GM21367 (cell line): ENCODE measurements at regions not wholly inside any gene's neighbourhood (a gene's known extent, or its start where the extent isn't known, plus 50 kb on each side); places are given as distances from the start of the nearest gene placed in this dataset.

ENCODE experiments used
- ATAC-seq: cut with Tn5 transposase; IDR thresholded peaks from one replicate; pipeline ENCODE4 v1.9.1; 2021; ENCODE audit not compliant: unreplicated experiment

DNA sequence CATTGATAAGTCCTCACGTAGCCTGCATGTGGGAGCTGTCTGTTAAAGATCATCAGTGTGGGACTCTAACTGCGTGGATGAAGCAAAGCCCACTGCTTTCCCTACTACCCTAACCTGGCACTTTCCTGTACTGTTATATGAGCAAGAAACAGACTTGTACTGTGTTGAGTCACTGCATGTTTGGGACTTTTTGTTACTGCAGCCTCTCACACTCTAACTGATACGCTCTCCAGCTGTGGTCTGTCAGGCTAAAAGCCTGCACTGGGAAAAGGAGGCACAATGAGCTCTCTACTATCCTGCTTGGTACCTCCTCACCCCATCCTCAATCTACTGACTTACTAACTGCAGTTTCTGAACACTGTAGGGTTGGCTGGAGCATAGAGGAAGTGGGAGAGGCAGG lies 93.7 kb upstream of the PLET1 start:
- ATAC-seq, result no peak

DNA sequence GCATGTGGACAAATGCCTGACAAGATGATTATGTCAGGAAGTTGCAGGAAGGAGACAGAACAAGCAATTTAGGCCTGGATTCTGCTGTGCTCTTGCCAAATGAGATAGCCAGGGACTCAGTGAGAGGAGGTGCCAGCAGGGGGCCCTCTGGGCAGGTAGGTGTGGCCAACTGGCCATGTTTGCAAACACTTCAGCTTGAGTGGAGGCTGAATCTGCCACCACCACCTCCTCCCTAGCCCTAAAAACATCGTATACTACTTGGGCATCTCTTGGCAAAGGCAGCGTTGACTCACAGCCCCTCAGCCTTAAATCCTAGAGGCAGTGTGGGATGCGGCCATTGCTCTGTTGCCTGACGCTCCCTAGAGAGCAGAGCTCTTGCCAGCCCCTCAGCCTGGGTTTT lies 95.1 kb upstream of the PLET1 start:
- ATAC-seq, result no peak

DNA sequence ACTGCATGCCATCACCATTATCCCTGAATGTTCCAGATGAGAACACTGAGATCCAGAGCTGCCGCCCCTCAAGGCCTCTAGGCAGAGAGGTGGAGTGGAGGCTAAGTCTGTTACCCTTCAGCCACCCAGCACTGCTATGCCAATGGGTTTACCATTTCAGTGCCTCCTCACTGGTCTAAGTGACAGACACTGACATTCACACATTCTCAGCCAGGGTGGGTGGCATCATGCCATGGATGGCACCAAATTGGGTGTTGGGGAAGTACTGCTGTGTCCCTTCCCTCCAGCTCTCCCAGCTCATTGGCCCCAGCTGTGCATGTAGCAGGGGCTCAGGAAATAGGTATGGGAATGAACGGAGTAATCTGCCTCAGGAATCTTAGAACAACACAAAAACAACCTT lies 96.8 kb upstream of the PLET1 start:
- no peak for ATAC-seq

GRCh38 chr11:112361396-112361795 lies 100.7 kb upstream of the PLET1 start:
- no peak for ATAC-seq

DNA sequence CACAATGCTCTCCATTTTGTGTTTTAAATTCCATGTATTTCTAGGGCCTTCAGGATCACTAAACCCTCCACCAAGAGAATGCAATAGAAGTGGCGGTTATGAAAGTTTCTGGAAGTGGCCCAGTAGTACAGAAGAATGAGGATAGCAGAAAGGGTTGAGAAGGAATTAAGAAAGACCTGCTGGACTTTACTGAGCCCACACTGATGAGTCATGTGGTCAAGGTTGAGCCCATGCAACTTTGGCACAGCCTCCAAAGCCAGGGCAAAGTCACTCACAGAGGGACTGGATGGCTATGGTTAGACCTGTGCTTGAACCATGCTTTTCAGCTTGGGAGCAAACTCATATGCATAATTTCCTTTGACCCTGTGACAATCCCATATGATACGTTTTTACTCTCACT lies 102.9 kb upstream of the PLET1 start:
- ATAC-seq, result no peak

GRCh38 chr11:112364962-112365481 lies 104.4 kb upstream of the PLET1 start:
- no peak for ATAC-seq

DNA sequence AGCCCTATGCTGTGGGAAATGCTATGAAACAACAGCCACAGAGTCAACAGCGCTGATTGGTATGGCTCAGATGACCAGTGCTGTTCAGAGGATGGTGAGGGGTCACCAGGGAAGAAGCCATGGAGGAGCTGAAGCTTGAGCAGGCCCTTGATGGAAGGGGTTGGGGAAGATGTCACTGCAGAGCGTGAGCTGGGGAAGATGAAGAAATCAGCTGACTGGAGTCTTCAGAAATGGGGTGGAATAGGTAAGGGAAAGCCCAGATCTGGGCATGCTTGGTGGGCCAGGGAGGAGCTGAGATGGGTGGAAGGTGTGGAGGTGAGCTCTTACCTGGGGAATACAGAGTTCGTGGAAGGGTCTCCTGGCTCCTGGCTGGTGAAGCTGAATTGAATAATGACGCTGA lies 105.4 kb upstream of the PLET1 start:
- ATAC-seq, result no peak

- ATAC-seq, result no peak
Observed at GRCh38 chr11:112366777-112367176, 106.1 kb upstream of the PLET1 start.

DNA sequence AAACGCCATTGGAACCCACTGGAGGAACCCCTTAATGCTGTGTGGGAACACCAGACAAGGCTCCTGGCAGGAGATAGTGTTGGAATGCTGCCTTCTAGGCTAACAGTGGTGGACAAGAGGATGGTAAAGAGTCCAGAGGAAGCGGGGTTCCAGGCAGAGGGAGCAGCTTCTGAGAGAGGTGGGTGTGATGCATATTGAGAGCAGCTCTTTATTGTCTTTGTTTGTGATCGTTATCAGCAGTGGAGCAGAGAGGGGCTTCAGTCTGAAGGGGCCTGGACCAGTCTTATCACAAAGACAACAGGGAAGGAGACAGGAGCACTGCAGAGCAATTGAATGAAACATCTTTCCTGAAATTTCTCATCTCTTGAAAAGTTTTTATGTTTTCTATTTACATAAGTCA lies 106.8 kb upstream of the PLET1 start:
- no peak for ATAC-seq

- no peak for ATAC-seq
Observed at GRCh38 chr11:112367895-112368294, 107.2 kb upstream of the PLET1 start.

DNA sequence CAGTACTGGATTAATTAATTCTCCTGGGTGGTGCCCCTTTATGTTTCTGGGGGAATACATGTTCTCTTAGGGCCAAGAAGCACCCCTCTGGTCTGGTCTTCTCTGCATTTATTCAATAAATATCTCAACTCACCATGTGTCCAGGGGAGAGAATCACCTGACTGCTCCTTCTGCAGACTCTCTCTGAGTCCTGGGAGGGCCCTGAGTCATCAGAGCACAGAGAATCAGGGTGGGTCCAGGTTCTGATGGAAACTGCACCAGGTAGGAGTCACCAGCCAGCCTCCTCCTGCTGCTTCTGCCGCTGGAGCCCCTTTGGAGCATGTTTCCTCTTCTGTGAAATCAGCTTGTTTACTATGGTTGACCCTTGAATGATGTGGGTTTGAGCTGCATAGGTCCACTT lies 107.7 kb upstream of the PLET1 start:
- no peak for ATAC-seq

- ATAC-seq, result no peak
Observed at GRCh38 chr11:112369374-112369773, 108.7 kb upstream of the PLET1 start.

GRCh38 chr11:112369916-112370315 lies 109.3 kb upstream of the PLET1 start:
- no peak for ATAC-seq

- ATAC-seq, result no peak
Observed at GRCh38 chr11:112374486-112375140, 114.0 kb upstream of the PLET1 start.

- ATAC-seq, result no peak
Observed at GRCh38 chr11:112377946-112378345, 117.3 kb upstream of the PLET1 start.

DNA sequence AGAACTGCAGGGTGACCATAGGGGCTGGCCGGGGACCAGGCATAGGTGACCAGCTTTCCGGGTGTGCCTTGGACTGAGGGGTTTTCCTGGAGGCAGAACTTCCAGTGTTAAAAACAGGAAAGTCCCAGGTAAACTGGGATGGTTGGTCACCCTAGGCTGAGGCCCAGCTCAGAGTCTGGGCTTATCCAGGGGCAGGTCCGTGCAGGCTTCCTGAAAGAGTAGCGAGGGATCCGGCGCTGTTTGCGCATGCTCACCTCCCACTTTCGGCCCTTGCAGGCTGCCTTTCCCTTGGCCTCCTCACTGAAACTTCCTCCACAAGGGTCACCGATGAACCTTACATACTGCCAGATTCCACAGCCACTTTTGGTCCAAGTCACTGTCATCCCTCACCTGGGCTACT lies 119.8 kb upstream of the PLET1 start:
- ATAC-seq, result no peak

GRCh38 chr11:112381578-112381977 lies 120.9 kb upstream of the PLET1 start:
- ATAC-seq, result no peak

DNA sequence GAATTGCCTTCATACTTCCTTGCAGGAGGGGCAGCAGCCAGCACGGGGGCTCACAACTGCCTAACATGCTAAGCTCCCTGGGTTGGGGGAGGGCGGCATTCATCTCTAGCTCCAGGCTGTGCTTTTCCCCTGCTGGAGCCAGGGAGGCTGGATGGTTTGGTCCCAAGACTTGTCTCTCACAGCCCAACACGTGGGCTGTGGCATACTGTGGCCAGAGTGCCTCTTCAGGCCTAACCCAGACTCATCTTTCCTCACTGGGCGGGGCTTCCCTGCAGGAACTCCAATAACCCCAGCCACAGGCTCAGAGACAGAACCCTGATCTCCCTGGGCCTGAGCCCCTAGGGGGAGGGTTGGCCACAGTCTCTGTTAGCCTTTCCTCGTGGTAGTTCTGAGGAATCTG lies 121.9 kb upstream of the PLET1 start:
- ATAC-seq, result no peak

- no peak for ATAC-seq
Observed at GRCh38 chr11:112388496-112388895, 127.8 kb upstream of the PLET1 start.

GRCh38 chr11:112391086-112391485 lies 130.4 kb upstream of the PLET1 start:
- ATAC-seq, result no peak

DNA sequence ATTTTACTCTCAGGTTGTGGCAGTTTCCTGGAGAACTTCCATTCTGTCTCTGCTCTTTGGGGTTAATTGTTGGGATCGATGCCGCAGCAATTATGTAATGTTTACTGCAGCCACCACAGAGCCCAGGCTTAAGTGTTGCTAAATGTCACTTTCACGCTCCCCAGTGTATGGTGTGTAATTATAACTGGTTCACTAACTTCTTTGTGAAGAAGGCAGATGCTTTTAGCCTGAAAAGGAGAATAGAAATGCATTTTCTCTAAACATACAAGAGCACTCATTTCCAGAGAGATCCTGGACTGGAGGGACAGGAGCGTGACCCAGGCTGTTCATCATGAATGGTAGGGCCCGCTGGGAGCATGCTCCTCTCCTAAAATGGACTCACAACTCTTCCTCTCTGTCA lies 132.2 kb upstream of the PLET1 start:
- ATAC-seq, result no peak

DNA sequence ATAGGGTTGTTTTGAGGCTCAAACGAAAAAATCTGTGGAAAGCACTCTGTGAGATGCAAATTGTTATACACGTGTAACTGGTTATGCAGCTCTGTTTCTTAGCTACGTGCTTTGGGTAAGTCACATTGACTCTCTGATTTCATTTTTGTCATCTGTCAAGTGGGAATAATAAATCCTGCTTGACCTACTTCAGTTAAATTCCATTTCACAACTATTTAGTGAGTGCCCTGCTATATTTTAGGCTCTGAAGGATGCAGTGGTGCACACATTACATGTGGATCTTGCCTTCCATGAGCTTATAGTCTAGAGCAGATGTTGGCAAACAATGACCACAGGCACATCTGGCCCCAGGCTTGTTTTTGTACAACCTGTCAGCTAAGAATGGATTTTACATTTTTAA lies 133.6 kb upstream of the PLET1 start:
- no peak for ATAC-seq

- ATAC-seq, result no peak
Observed at GRCh38 chr11:112396076-112396475, 135.4 kb upstream of the PLET1 start.
